ENCODE measurements at regions not wholly inside any gene's neighbourhood (a gene's known extent, or its start where the extent isn't known, plus 50 kb on each side); places are given as distances from the start of the nearest gene placed in this dataset.

DNA sequence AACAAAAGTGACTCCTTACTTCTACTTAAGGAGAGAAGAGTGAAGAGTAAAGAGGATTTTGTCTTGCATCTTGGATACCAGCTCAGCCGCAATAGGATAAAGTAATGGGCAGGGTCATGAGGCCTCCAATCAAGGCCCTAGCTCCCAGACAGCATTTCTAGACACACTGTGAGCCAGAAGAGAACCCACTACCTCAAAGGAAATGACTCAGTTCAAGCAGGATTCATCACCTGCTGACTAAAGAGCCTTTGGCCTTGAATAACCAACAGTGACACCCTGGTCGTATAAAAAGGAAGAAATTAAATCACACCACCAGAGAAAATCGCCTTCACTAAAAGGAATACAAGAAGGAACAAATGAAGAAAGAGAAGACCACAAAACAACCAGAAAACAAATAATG is 416.1 kb downstream of the PCDH18 start:
- 94% methylated on average over 2 to 3 of the region's 3 CpGs for WGBS, 2 experiments
- Histone ChIP-seq H3K4me3 (ENCODE audit: insufficient read depth, low read depth, low read length) (no peak overlapping the region), H3K27me3 (ENCODE audit: control insufficient read depth, insufficient read depth, low read length, poor library complexity, severe bottlenecking) (no peaks in the 10 kb centered on the region), H3K9me3 (ENCODE audit: control insufficient read depth, low read length) (no peaks in the 10 kb centered on the region), H3K36me3 (ENCODE audit: control insufficient read depth, insufficient read depth, low read length) (no peaks in the 10 kb centered on the region), H3K4me1 (ENCODE audit: control insufficient read depth, insufficient read depth, low read length) (no peaks in the 10 kb centered on the region), H3K27ac (ENCODE audit: insufficient read depth, low read depth, low read length, poor library complexity, severe bottlenecking) (no peak overlapping the region)

DNA sequence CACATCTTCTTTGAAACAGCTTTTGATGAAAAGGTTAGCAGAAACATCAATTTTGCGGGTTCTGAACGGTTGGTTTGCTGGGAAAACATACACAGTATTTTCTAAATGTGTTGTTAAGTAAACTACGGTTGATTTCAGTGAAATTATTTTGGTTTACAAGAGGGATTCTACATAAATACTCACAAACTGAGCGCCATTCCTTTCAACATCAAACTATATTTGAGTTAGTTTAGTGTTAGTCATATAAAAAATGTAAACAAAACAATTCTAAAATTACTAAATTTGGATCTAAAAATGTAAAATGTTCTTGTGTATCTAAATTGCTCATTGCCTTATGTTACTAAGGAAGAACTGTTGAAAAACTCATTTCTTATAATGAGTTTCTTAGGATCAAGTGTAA is 425.6 kb downstream of the PCDH18 start:
- no peaks in the 10 kb centered on the region for H3K4me1 ChIP-seq (ENCODE audit: control insufficient read depth, insufficient read depth, low read length)
- no peaks in the 10 kb centered on the region for H3K9me3 ChIP-seq (ENCODE audit: control insufficient read depth, low read length)
- H3K27ac ChIP-seq (ENCODE audit: insufficient read depth, low read depth, low read length, poor library complexity, severe bottlenecking), result no peak overlapping the region
- H3K27me3 ChIP-seq (ENCODE audit: control insufficient read depth, insufficient read depth, low read length, poor library complexity, severe bottlenecking), result no peaks in the 10 kb centered on the region
- H3K36me3 ChIP-seq (ENCODE audit: control insufficient read depth, insufficient read depth, low read length), result no peaks in the 10 kb centered on the region
- 88 to 100% methylated on average over 2 to 3 of the region's 4 CpGs for WGBS, 2 experiments
- no peak overlapping the region for H3K4me3 ChIP-seq (ENCODE audit: insufficient read depth, low read depth, low read length)

DNA sequence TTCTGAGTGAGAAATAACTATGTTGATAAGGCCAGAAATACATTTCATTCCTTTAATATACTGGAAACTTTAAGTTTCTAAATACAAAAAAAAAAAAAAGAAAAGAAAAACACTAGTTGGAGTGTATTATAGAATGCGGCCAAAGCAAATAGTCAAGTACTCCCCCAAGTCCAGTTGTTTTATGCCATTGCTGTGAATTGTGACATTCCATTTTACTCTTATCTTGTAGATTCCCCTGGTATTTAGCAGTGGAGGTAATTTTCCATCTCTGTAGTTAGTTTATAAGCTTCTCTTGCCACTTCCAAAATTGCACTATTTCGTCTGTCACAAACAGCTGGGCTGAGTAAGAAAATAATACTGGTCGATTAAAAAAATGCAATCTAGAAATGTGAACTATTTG is 426.0 kb downstream of the PCDH18 start:
- no peaks in the 10 kb centered on the region for H3K9me3 ChIP-seq (ENCODE audit: control insufficient read depth, low read length)
- H3K27me3 ChIP-seq (ENCODE audit: control insufficient read depth, insufficient read depth, low read length, poor library complexity, severe bottlenecking), result no peaks in the 10 kb centered on the region
- no peak overlapping the region for H3K27ac ChIP-seq (ENCODE audit: insufficient read depth, low read depth, low read length, poor library complexity, severe bottlenecking)
- no peaks in the 10 kb centered on the region for H3K36me3 ChIP-seq (ENCODE audit: control insufficient read depth, insufficient read depth, low read length)
- no peaks in the 10 kb centered on the region for H3K4me1 ChIP-seq (ENCODE audit: control insufficient read depth, insufficient read depth, low read length)
- H3K4me3 ChIP-seq (ENCODE audit: insufficient read depth, low read depth, low read length), result no peak overlapping the region
- whole genome bisulfite sequencing, 2 experiments, result 100% methylated on average over 1 to 2 of the region's 3 CpGs

DNA sequence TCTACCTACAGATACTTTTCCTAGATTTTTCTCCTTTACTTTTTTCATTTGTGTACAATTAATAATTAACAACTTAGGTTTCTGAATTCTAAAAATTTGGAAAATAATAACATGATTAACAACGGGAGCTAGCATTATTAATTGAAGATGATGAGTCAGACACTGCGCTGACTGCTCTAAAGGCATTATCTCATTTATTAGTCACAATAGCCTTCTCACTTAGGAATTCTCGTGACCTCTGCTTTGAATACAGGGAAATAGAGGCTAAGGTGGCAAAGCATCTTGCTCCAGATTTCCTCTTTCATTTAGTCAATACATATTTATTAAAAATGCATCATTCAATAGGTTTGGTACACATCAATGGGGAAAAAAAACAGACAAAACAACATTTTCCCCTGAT is 441.3 kb downstream of the PCDH18 start:
- 100% methylated on average over 2 to 3 of the region's 3 CpGs for WGBS, 2 experiments
- H3K36me3 ChIP-seq (ENCODE audit: control insufficient read depth, insufficient read depth, low read length), result no peaks in the 10 kb centered on the region
- H3K4me3 ChIP-seq (ENCODE audit: insufficient read depth, low read depth, low read length), result no peak overlapping the region
- no peaks in the 10 kb centered on the region for H3K9me3 ChIP-seq (ENCODE audit: control insufficient read depth, low read length)
- no peaks in the 10 kb centered on the region for H3K27me3 ChIP-seq (ENCODE audit: control insufficient read depth, insufficient read depth, low read length, poor library complexity, severe bottlenecking)
- no peak overlapping the region for H3K27ac ChIP-seq (ENCODE audit: insufficient read depth, low read depth, low read length, poor library complexity, severe bottlenecking)
- H3K4me1 ChIP-seq (ENCODE audit: control insufficient read depth, insufficient read depth, low read length), result no peaks in the 10 kb centered on the region

DNA sequence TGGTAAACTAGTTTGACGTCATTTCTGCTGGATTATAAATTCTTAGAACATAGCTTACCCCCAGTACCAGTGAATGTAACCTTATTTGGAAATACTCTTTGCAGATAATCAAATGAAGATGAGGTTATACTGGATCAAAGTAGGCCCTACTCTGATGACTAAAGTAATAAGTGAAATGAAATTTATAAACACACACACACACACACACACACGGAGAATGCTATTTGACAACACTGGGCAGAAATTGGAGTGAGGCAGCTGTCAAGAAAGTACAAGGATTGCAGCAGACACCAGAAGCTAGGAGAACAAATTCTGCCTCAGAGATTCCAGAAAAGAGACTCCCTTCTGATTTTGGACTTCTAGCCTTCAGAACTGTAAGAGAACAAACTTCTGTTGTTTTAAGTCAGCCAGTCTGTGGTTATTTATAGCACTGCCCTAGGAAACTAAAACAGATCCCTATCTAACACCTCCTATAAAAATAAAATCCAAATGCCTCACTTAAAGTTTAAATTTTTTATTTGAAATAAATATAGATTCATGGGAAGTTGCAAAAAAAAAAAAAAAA is 448.6 kb downstream of the PCDH18 start:
- H3K27me3 ChIP-seq (ENCODE audit: control insufficient read depth, insufficient read depth, low read length, poor library complexity, severe bottlenecking), result no peaks in the 10 kb centered on the region
- no peaks in the 10 kb centered on the region for H3K9me3 ChIP-seq (ENCODE audit: control insufficient read depth, low read length)
- H3K36me3 ChIP-seq (ENCODE audit: control insufficient read depth, insufficient read depth, low read length), result no peaks in the 10 kb centered on the region
- H3K4me1 ChIP-seq (ENCODE audit: control insufficient read depth, insufficient read depth, low read length), result no peaks in the 10 kb centered on the region
- WGBS, 2 experiments, result 100% methylated on average over 1 of the region's 2 CpGs; no CpG with 5 or more reads in 1 of the 2 experiments
- H3K4me3 ChIP-seq (ENCODE audit: insufficient read depth, low read depth, low read length), result no peak overlapping the region
- no peak overlapping the region for H3K27ac ChIP-seq (ENCODE audit: insufficient read depth, low read depth, low read length, poor library complexity, severe bottlenecking)

DNA sequence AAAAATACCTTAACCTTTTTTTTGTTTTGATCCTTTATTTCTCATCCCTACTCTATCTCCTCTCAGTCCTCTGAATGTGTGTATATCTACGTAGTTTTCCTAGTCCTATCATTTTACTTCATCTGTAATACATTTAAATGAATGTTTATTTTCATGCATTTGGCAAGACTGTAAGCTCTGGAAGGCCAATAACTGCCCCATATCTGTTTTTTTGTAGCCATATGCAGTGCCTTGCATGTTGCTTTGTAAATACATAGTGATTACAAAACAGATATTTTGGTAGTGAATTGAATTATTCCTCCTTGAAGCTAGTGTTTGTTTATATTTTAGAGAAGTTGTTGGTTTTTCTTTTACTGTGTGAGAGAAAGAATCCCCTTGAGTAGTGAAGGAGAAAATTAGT is 450.2 kb downstream of the PCDH18 start:
- WGBS, 2 experiments, result 100% methylated on average over 1 of the region's 1 CpG; no CpG with 5 or more reads in 1 of the 2 experiments
- Histone ChIP-seq H3K9me3 (ENCODE audit: control insufficient read depth, low read length) (no peaks in the 10 kb centered on the region), H3K36me3 (ENCODE audit: control insufficient read depth, insufficient read depth, low read length) (no peaks in the 10 kb centered on the region)

DNA sequence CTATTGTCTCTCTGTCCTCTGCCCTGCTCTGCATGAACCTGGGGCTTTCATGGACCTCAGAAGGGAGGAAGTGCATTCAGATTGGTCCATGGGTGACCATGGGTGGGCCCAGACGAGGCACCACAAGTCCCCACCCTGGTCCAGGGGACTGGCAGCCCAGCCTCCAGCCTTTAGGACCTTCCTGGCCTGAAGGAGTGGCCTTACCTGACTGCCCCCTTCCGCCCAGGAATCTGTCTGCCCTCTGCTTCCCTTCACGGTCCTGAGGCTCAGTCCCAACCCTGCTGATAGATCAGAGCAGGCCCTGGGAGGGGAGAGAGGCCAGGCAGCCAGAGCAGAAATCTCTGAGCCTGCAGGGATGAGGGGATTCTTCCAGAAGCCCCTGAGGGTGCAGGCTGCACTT is 455.4 kb downstream of the PCDH18 start:
- 91 to 94% methylated on average over 3 of the region's 3 CpGs for WGBS, 2 experiments
- Histone ChIP-seq H3K27ac (ENCODE audit: insufficient read depth, low read depth, low read length, poor library complexity, severe bottlenecking) (no peak overlapping the region), H3K36me3 (ENCODE audit: control insufficient read depth, insufficient read depth, low read length) (no peaks in the 10 kb centered on the region), H3K27me3 (ENCODE audit: control insufficient read depth, insufficient read depth, low read length, poor library complexity, severe bottlenecking) (no peaks in the 10 kb centered on the region), H3K9me3 (ENCODE audit: control insufficient read depth, low read length) (no peaks in the 10 kb centered on the region), H3K4me1 (ENCODE audit: control insufficient read depth, insufficient read depth, low read length) (no peaks in the 10 kb centered on the region), H3K4me3 (ENCODE audit: insufficient read depth, low read depth, low read length) (no peak overlapping the region)

More for the DNA sequence above, 450.2 kb downstream of the PCDH18 start:
- no peaks in the 10 kb centered on the region for H3K4me1 ChIP-seq (ENCODE audit: control insufficient read depth, insufficient read depth, low read length)
- no peaks in the 10 kb centered on the region for H3K27me3 ChIP-seq (ENCODE audit: control insufficient read depth, insufficient read depth, low read length, poor library complexity, severe bottlenecking)
- H3K4me3 ChIP-seq (ENCODE audit: insufficient read depth, low read depth, low read length), result no peak overlapping the region
- H3K27ac ChIP-seq (ENCODE audit: insufficient read depth, low read depth, low read length, poor library complexity, severe bottlenecking), result no peak overlapping the region

DNA sequence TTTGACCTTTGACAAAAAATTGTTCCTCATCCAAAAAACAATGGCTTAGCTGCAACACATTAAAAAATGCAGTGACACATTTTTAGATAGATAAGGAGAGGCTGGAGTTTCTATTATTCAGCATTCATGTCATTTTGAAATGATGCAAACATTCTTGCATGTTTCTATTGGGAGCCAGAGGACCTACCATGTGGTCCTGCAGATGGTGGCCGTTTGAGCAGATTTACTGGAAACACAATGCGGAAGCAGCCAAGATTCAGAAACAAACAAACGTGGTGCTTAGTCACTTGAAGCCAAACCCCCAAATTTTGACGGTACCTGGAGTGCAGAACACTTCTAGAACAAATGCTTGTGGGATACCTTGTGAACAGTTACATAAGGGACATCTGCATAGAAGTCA is 456.7 kb downstream of the PCDH18 start:
- H3K9me3 ChIP-seq (ENCODE audit: control insufficient read depth, low read length), result no peaks in the 10 kb centered on the region
- no peak overlapping the region for H3K27ac ChIP-seq (ENCODE audit: insufficient read depth, low read depth, low read length, poor library complexity, severe bottlenecking)
- H3K36me3 ChIP-seq (ENCODE audit: control insufficient read depth, insufficient read depth, low read length), result no peaks in the 10 kb centered on the region
- H3K27me3 ChIP-seq (ENCODE audit: control insufficient read depth, insufficient read depth, low read length, poor library complexity, severe bottlenecking), result no peaks in the 10 kb centered on the region
- WGBS, 2 experiments, result 94 to 97% methylated on average over 4 of the region's 4 CpGs
- no peaks in the 10 kb centered on the region for H3K4me1 ChIP-seq (ENCODE audit: control insufficient read depth, insufficient read depth, low read length)
- H3K4me3 ChIP-seq (ENCODE audit: insufficient read depth, low read depth, low read length), result no peak overlapping the region

DNA sequence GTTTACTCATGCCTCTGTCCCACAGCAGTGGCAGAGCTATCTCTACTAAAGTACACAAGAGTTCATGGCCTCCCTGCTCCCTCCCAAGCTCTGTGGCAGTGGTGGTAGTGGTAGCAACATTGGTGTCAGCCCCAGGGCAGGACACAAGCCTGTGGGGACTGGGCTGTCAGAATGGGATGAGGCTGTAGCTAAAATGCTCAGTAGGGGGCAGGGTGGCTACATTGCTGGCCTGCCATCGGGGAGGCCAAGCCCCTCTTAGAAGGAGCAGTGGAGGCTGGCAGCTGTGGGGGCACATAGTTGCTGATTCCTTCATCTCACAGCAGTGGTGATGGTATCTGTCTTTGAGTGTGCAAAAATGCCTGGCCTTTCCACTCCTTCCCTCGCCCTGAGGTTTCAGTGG is 461.7 kb downstream of the PCDH18 start:
- Histone ChIP-seq H3K4me1 (ENCODE audit: control insufficient read depth, insufficient read depth, low read length) (no peaks in the 10 kb centered on the region), H3K4me3 (ENCODE audit: insufficient read depth, low read depth, low read length) (no peak overlapping the region), H3K27ac (ENCODE audit: insufficient read depth, low read depth, low read length, poor library complexity, severe bottlenecking) (no peak overlapping the region), H3K36me3 (ENCODE audit: control insufficient read depth, insufficient read depth, low read length) (no peaks in the 10 kb centered on the region), H3K9me3 (ENCODE audit: control insufficient read depth, low read length) (no peaks in the 10 kb centered on the region), H3K27me3 (ENCODE audit: control insufficient read depth, insufficient read depth, low read length, poor library complexity, severe bottlenecking) (no peaks in the 10 kb centered on the region)
- WGBS, 2 experiments, result 92 to 93% methylated on average over 2 of the region's 2 CpGs

DNA sequence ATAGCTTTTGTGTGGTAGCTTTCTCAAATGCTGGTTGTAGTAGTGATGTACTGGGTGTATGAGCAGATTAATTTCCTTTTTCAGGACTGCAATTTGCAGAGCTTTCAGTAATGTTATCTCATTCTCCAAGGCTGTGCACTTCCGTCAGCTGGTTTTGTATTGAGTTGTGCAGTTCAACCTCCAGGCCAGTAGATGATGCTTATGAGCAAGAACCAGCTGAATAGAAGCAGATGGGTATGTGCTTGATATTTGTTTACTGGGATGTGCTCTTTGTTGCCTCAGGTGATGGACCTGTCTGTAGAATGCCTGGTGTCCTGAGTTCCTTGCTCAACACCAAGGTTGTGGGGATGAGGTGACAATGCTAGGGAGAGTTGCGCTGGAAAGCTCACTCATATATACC is 462.8 kb downstream of the PCDH18 start:
- Histone ChIP-seq H3K36me3 (ENCODE audit: control insufficient read depth, insufficient read depth, low read length) (no peaks in the 10 kb centered on the region), H3K4me1 (ENCODE audit: control insufficient read depth, insufficient read depth, low read length) (no peaks in the 10 kb centered on the region), H3K27ac (ENCODE audit: insufficient read depth, low read depth, low read length, poor library complexity, severe bottlenecking) (no peak overlapping the region), H3K27me3 (ENCODE audit: control insufficient read depth, insufficient read depth, low read length, poor library complexity, severe bottlenecking) (no peaks in the 10 kb centered on the region), H3K4me3 (ENCODE audit: insufficient read depth, low read depth, low read length) (no peak overlapping the region), H3K9me3 (ENCODE audit: control insufficient read depth, low read length) (no peaks in the 10 kb centered on the region)
- WGBS, 2 experiments, result 90 to 93% methylated on average over 2 of the region's 2 CpGs

DNA sequence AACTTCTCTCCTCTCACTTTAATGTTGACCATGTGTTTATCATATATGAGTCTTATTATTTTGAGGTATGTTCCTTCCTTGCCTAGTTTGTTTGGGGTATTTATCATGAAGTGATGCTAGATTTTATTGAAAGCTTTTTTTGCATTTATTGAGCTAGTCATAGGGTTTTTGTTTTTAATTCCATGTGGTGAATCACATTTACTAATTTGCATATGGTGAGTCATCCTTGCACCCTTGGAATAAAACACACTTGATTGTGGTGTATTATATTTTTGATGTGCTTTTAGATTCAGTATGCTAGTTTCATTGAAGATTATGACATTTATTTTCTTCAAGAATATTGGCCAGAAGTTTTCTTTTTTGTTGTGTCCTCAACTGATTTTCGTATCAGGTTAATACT is 464.6 kb downstream of the PCDH18 start:
- WGBS, 2 experiments, result 100% methylated on average over 1 of the region's 1 CpG
- Histone ChIP-seq H3K4me1 (ENCODE audit: control insufficient read depth, insufficient read depth, low read length) (no peaks in the 10 kb centered on the region), H3K9me3 (ENCODE audit: control insufficient read depth, low read length) (no peaks in the 10 kb centered on the region), H3K27me3 (ENCODE audit: control insufficient read depth, insufficient read depth, low read length, poor library complexity, severe bottlenecking) (no peaks in the 10 kb centered on the region), H3K4me3 (ENCODE audit: insufficient read depth, low read depth, low read length) (no peak overlapping the region), H3K27ac (ENCODE audit: insufficient read depth, low read depth, low read length, poor library complexity, severe bottlenecking) (no peak overlapping the region), H3K36me3 (ENCODE audit: control insufficient read depth, insufficient read depth, low read length) (no peaks in the 10 kb centered on the region)
